ENCODE measurements at regions not wholly inside any gene's neighbourhood (a gene's known extent, or its start where the extent isn't known, plus 50 kb on each side); places are given as distances from the start of the nearest gene placed in this dataset.
"Not testable (repeated sequence)": the region's sequence is repeated elsewhere in the genome, so short reads cannot be mapped to it uniquely, and the experiment has no call there.

GRCh38 chr3:10707400-10708215 is 108.4 kb upstream of the SLC6A11 start:
- no peak for DNase-seq

DNA sequence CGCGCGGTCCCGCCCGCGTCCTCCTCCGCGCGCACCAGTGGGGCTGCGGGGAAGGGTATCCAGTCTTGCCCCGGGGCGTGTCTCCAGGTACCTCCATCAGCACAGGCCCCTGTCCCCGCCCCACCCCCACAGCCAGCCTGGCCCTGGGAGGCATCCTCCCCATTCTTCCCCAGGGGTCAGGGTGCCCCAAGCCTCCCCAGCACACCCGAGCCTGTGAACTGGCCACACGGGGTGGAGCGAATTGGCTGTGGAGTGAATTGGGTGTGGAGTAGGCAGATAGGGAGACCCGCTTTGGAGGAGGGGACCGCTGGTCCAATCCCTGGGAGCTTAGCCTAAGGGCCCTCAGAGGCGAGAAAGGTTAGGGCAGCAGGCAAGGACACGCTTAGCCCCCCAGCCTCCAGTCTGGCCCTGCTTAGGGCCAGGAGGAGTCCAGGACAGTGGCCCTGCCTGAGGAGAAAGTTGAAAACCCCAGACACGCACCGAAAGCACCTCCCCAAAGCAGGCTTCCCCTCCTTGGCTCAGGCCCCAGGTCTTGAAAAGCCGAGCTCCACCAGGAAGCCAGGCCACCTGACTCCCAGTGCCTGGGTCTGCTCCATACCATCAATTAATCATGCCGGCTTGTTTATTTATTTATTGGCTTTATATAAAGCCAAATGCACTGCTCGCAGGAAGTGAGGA is 107.7 kb upstream of the SLC6A11 start:
- no peak for DNase-seq

DNA sequence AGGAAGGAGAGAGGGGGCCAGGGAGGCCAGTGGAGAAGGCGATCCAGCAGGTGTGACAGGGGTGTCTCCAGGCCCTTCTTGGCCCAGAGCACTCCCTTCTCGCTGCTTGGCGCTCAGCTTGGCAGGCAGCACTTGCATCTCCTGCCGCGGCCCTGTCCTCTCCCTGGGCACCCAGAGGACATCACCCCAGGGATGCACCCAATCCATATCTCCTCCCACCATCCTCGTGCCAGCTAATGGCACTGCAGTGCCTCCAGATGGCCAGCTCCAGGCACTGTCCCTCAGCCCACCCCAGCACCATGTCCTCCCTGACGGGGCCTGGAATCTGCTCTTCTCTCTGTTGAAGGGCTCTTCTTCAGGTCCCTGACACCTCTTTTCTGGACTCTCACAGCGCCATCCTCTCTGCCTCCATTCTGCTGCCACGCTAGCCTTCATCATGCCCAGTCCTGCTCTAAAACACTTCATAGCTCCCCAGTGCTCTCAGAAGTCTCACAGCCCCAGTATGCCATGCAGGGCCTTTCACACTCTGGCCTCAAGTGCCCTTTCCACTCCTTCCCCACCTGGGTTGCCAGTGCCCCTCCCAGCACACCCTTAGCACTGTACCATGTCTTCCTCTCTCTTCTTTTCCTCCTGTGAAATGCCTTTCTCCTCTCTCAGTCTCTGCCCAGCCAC is 106.8 kb upstream of the SLC6A11 start:
- DNase-seq, result no peak

- DNase-seq, result no peak
These were observed 103.9 kb upstream of the SLC6A11 start for GRCh38 chr3:10712121-10712520.

GRCh38 chr3:10713656-10714055 is 102.4 kb upstream of the SLC6A11 start:
- no peak for DNase-seq

DNA sequence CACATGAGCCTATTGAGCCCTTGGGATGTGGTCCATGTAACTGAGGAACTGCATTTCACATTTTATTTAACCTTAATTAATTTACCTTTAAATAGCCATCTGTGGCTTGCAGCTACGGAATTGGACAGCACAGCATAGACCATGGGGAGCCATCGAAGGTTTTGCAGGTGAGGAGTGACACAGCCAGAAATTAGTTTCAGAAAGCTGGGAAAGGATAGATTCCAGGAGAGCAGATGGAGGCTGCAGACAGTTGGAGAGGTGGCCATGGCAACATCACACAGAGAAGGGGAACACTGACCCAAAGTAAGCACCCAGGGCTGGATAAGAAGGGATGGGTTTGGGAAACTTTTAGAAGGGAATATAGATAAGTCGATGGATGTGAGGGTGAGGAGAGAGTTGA is 100.1 kb upstream of the SLC6A11 start:
- no peak for DNase-seq

GRCh38 chr3:10716964-10717363 is 99.1 kb upstream of the SLC6A11 start:
- no peak for DNase-seq

DNA sequence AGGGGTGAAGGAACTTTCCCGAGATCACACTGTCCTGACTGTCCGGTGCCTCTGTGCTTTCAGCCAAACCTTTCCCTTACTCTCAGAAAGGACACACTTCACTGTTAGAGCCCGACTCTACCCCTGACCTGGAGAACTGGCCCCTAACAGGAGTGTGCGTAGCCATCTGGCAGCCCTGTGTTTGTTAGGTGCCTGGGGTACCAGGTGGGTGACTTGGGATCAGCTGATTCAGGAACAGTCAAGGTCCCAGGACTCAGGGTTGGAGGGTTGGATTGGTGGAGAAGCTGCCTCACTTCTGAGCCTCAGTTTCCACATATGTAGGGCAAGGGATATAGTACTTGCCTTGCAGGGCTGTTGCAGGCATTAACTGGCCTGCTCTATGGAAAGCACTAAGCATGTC is 98.3 kb upstream of the SLC6A11 start:
- DNase-seq, result no peak

- DNase-seq, result no peak
These were observed 94.9 kb upstream of the SLC6A11 start for GRCh38 chr3:10721101-10721500.

- DNase-seq, result no peak
These were observed 93.1 kb upstream of the SLC6A11 start for GRCh38 chr3:10722911-10723310.

DNA sequence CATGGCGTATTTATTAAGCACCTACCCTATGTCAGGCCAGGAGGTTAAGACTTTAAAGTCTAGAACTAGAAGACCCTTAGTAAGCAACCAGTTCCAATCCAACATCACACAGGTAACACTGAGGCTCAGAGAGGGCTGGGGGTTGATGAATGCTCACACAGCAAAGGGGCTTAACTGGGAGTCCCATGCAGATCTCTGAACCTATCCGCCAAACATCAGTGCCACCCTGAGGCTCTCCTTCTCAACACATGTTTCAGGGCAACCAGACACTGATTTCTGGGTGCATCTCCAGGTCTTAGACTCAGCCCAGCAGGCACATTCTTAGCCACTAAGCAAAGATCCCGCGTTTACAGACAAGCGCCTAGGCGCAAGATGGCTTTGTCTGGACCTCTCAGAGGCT is 92.0 kb upstream of the SLC6A11 start:
- no peak for DNase-seq

DNA sequence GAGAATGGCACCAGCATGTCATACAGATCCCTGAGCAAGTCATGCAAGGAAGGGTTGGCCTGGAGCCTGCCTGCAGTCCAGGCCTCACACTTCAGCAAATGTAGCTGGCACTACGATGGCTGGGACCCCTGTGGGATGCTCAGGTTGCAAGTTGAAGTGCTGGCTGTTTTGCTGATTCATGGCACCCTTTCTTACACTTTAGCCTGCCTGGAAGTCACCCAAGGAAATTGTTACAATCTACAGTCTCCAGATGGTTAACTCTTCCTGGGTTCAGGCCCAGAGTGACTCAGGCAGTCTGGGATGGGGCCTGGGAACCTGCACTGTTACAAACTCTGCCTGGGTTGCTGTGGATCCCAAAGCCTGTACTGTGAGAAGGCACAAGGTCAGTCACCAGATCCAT is 91.0 kb upstream of the SLC6A11 start:
- DNase-seq, result no peak

GRCh38 chr3:10725846-10726245 is 90.2 kb upstream of the SLC6A11 start:
- no peak for DNase-seq

GRCh38 chr3:10726787-10727186 is 89.2 kb upstream of the SLC6A11 start:
- DNase-seq, result no peak

DNA sequence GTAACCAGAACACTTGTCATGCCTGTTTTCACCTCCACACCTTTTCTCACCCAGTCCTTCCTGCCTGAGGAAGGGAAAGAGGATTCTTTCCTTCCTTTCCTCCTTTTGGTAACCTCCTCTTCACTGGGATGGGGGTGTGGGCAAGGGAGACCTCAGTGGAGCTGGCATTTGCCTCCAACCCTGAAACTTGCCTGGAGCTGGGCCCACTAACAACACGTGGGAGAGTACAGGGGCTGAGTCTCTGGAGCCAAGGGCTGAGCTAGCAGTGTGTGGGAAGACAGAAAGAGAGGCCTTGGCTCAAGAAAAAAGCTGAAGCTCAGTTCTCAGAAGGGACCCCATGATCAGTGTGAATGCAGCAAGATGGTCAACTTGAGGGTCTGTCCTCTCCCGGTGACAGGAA is 86.6 kb upstream of the SLC6A11 start:
- DNase-seq, result no peak

- DNase-seq, result no peak
These were observed 83.7 kb upstream of the SLC6A11 start for GRCh38 chr3:10732292-10732691.

GRCh38 chr3:10733297-10733696 is 82.7 kb upstream of the SLC6A11 start:
- no peak for DNase-seq

GRCh38 chr3:10736444-10736843 is 79.6 kb upstream of the SLC6A11 start:
- DNase-seq, result not testable (repeated sequence)

GRCh38 chr3:10737785-10738184 is 78.2 kb upstream of the SLC6A11 start:
- DNase-seq, result no peak

DNA sequence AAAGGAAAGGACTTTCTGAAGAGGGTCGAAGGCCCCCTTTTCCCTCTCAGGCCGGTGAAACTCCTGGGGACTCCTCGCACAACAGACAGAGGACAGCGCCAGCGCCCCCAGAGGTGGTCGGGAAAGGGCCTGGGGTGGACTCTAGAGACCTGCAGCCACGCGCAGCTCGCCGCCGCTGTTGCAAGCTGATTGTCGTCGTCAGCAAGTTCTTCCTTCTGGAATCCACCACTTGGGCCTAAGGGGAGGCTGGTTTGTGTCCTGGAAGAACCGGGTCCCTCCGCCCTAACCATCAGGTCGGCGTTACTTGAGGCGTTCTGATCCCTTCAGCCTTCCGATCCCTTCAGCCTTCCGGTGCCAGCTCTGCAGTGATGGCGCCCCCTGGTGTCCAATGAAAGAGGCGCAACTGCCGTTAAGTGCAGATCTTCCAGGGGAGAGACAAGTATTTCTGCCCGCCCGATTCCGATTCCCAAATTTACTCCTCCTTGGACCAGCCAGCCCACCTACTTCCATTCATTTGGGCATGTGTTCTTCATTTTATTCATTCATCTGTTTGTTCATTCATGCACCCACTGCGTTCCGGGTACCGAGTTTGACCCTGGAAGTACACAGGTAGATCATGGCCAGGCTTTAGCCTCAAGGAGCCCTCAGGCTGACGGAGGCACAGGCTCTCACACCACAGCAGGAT is 77.2 kb upstream of the SLC6A11 start:
- DNase-seq, result no peak

- DNase-seq, result no peak
These were observed 75.1 kb upstream of the SLC6A11 start for GRCh38 chr3:10740954-10741353.

GRCh38 chr3:10741891-10742671 is 73.9 kb upstream of the SLC6A11 start:
- no peak for DNase-seq
